ENCODE measurements at regions not wholly inside any gene's neighbourhood (a gene's known extent, or its start where the extent isn't known, plus 50 kb on each side); places are given as distances from the start of the nearest gene placed in this dataset.
"Not testable (repeated sequence)": the region's sequence is repeated elsewhere in the genome, so short reads cannot be mapped to it uniquely, and the experiment has no call there.

GRCh38 chr16:5789033-5789432, 691.4 kb upstream of the EEF2KMT start:
- DNase-seq, result no peak

DNA sequence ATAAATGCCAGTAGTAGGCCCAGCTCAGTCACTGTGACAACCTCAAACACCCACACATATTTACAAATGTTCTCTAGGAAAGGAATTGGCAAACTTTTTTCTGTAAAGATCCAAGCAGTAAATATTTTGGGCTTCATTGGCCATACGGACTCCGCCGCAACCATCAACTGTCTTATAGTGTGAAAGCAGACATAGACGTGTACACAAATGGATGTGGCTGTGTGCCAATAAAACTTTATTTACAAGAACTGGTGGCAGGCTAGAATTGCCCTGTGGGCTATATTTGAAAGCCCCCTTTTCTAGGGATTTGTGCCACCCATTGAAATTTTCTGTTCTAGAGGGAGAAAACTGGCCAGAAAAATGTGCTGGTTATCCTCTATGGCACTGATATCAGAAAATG, 683.8 kb upstream of the EEF2KMT start:
- DNase-seq, result no peak

DNA sequence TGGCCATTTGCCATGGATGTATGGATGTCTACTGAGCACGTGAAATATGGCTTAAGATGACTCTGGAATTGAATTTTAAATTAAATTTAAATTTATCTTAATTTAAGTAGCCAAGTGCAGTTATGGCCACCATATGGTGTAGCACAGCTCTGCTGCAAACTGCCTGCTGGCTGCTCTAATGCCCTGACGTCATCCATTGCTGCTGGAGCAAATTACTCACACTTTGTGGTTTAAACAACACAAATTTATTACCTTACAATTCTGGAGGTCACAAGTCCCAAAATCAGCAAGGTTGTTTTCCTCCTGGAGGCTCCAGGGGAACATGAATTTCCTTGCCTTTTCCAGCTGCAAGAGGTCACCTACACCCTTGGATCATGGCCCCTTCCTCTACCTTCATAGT, 679.3 kb upstream of the EEF2KMT start:
- no peak for DNase-seq

- no peak for DNase-seq
Measured at GRCh38 chr16:5775916-5776315, 678.3 kb upstream of the EEF2KMT start.

DNA sequence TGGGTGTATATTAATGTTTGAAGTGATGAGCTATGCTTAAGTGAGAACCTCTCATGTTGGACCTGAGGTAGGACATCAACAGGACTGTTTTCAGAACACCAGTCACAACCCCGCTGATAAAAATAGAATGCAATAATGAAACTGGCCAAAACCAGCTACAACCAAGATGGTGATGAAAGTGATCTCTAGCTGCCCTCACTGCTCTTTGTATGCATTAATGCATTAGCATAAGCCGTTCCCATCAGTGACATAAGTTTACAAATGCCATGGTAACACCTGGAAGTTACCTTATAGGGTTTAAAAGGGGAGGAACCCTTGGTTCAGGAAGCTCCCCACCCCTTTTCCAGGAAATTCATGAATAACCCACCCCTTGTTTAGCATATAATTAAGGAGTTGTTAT, 672.5 kb upstream of the EEF2KMT start:
- DNase-seq, result no peak

DNA sequence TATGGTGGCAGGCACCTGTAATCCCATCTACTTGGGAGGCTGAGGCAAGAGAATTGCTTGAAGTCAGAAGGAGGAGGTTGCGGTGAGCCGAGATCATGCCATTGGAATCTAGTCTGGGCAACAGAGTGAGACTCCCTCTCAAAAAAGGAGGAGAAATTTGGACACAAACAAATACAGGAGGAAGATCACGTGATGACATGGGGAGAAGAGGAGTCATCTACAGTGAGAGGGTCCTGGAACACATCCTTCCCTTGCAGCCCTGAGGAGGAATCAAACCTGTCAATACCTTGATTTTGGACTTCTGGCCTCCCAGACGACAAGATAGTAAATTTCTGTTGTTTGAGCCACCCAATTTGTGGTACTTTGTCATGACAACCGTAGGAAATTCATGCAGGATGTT, 671.9 kb upstream of the EEF2KMT start:
- no peak for DNase-seq

GRCh38 chr16:5768445-5768844, 670.9 kb upstream of the EEF2KMT start:
- DNase-seq, result no peak

DNA sequence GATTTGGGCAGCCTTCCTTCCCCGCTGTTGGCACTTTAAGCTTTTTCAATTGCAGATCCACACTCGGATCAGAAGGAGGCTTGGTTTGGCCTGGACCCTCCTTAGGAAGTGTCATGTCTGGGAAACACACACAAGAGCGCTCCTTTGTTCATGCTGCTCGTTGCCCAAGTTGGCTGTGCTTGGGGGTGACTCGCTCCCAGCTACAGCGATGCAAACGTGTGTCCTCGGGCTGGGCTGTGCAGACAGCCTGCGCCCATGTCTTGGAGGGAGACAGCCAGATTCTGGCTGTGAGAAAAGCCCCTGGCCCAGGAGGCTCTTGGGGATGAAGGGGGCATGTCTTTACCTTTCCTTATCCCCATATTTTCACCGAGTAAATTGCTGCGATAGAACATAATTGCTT, 665.6 kb upstream of the EEF2KMT start:
- no peak for DNase-seq

DNA sequence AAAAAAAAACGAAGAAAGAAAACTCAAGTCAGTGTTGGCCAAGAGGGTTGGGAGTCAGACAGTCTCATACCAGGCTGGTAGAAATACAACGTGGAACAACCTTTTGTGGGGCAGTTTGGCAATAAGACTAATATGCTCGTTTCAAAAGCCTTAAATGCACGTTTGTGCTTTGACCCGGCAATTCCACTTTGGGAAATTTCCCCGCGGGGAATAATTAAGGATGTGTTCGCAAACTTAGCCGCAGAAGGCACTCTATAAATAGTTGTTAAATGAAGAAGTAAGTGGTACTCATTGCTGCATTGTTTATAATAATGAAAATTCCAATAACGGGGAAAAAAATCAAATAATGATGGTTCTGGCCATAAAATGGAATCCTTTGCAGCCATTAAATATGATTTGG, 664.8 kb upstream of the EEF2KMT start:
- DNase-seq, result no peak

GRCh38 chr16:5761592-5761991, 664.0 kb upstream of the EEF2KMT start:
- DNase-seq, result no peak

GRCh38 chr16:5758281-5758680, 660.7 kb upstream of the EEF2KMT start:
- DNase-seq, result no peak

GRCh38 chr16:5756969-5757368, 659.4 kb upstream of the EEF2KMT start:
- no peak for DNase-seq

GRCh38 chr16:5753381-5753780, 655.8 kb upstream of the EEF2KMT start:
- no peak for DNase-seq

GRCh38 chr16:5751216-5751615, 653.6 kb upstream of the EEF2KMT start:
- DNase-seq, result no peak

- not testable (repeated sequence) for DNase-seq
Measured at GRCh38 chr16:5750439-5750838, 652.8 kb upstream of the EEF2KMT start.

- no peak for DNase-seq
Measured at GRCh38 chr16:5738586-5738985, 641.0 kb upstream of the EEF2KMT start.

GRCh38 chr16:5736209-5736930, 638.8 kb upstream of the EEF2KMT start:
- DNase-seq, result no peak

GRCh38 chr16:5735444-5735843, 637.8 kb upstream of the EEF2KMT start:
- DNase-seq, result no peak

GRCh38 chr16:5730783-5731182, 633.2 kb upstream of the EEF2KMT start:
- no peak for DNase-seq

DNA sequence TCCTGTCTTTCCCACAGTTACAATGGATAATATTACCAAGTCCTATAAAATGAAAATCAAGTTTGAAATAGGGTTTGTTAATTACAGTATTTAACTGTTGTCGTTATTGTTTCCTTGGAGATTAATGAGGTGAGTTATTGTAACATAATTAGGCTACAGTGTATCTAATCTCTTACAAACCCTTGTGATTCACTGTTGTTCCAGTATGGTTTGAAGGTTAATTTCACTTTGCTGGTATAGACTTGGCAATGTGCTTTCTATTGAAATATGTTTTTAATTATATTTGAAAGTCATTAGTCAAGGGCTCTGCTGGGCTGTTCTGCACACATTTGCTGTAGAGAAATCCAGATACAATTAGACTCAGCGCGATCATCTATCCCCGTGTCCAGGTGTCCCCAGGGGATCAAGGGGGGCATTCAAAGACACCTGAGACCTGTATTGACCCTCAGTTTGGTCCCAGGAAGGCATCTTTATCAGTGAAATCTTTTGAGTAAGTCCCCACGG, 624.6 kb upstream of the EEF2KMT start:
- DNase-seq, result no peak

GRCh38 chr16:5715155-5715554, 617.6 kb upstream of the EEF2KMT start:
- DNase-seq, result no peak

DNA sequence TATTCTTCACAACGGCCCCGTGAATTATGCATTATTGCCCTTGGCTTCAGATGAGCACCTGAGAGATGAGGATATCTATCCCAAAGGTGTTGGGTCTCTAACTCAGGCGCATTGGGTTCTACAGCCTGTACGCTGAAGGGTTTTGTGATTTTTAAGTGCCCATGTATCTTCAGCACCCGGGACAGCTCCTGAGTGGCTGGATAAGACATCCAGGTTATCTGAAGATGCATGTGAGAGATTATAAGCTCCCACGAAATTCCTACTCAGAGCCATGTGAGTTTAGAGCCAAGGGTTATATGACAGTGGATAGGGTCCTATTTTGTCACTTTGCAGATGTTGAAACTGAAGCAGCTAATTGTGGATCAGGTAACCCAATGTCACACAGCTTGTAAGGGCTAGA, 612.3 kb upstream of the EEF2KMT start:
- DNase-seq, result no peak

GRCh38 chr16:5706211-5706610, 608.6 kb upstream of the EEF2KMT start:
- DNase-seq, result no peak

DNA sequence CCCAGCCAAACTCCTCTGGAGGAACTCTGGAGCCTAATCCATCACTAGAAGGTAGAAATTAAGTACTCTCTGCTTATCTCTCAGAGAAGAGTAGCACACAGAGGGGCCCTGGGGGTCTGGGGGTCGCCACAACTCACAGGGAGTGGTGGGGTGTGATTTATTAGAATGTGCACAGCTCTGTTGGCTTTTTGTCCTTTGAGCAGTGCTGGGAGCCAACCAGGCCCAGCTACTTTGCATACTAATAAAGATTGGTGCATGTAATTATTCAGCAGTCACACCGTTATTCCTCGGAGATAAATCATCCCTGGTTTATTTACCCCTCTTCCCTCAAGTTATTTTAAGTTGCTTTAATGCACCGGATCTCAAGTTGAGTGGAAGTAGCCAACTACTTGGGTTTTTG, 606.7 kb upstream of the EEF2KMT start:
- DNase-seq, result no peak

DNA sequence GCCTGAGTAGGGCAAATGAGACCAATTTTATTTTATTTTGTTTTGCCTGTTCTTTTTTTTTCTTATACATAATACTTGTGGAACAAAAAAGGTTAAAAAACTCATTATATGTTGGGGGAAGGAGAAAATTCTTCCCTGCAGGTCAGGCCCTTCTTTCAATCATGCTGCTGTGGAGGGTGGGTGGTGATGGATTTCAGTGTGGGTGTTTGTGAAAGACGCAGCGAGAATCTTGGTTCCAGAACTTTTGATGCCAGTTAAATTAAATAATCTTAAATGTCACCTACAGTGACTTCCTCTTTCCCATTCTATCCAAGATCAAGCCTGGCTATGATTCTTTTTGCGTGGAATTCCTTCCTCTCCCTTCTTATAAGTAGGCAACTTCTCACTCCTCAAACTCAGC, 595.8 kb upstream of the EEF2KMT start:
- no peak for DNase-seq
